NCI-H748 (cell line): ENCODE measurements at regions not wholly inside any gene's neighbourhood (a gene's known extent, or its start where the extent isn't known, plus 50 kb on each side); places are given as distances from the start of the nearest gene placed in this dataset.
A peak's percentile ranks its signal among the peaks of the same experiment; 100 is the strongest.
"Not testable (repeated sequence)": the region's sequence is repeated elsewhere in the genome, so short reads cannot be mapped to it uniquely, and the experiment has no call there.

Source experiments
- DNase-seq: peaks from one replicate; lab custom pipeline; 2025; ENCODE audit not compliant: unreplicated experiment; lab: John Stamatoyannopoulos, UW

DNA sequence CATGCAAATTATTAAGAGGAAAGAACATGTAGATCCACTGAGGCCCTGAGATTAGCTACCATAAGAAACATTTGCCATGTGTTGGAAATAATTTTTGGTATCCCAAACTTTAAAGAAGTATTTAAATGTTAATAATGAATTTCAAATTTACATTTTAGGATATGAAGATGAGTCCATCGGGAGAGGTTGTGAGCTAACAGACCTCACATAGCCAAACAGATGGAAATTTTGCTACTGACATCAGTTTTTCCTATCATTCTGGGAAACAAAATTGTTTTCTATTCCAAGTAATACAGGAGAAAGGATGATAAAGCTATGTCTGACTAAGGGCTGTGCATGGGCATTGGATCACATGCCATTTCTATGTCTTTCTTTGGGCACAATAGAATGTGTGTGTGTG lies 809.6 kb downstream of the TENT5A start:
- no peak for DNase-seq

DNA sequence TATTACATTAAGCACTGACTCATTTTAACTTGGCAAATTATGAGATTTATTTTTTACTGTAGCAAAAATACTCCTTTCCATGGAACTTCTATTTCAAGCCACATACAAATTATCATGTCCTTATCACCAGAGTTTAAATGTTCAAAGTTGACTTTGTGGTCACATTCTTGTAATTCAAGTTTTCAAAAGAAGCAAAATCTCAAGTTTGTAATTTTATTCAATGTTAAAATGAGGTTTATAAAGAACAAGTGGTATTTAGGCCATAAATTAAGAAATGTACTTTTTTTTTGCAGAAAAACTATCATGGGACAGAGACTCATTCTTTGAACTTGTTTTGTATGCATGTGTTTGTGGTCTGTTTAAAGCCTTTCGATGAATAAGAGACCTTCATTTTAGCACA lies 811.5 kb downstream of the TENT5A start:
- no peak for DNase-seq

DNA sequence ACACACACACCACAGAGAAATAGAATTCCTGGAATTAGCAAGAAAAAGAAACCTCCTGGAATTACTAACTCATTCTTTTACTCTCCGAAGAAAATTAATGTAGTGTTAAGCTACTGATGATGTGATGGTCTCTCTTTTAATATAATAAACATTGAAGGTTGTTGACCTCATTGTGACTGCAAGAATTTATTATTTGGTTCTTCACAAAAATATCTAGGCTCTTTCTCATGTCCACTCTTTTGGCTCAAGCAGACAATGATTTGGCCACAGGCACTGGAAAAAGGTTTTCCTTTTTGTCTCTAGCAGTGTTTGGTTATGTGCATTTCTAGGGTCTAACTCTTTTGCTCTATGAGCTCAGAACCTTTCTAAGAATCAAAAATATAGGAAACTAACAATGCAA lies 811.9 kb downstream of the TENT5A start:
- no peak for DNase-seq

DNA sequence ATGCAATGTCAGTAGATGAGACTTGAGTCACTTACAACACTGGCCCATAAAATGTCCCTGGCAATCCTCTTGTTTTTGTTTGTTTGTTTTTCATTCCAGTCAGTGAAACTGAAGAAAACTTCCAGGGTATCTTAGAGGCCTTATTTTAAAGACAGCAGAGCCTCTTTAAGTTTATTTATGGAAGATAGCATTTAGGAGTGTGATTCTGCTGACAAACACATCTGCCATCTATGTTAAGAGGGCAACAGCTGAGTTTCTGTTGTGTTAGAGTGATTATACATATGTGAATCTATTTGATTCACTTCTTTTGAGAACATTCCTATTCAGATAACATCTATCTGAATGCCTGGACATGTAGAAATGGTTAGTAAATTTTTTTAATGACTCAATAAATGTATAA lies 812.6 kb downstream of the TENT5A start:
- no peak for DNase-seq

DNA sequence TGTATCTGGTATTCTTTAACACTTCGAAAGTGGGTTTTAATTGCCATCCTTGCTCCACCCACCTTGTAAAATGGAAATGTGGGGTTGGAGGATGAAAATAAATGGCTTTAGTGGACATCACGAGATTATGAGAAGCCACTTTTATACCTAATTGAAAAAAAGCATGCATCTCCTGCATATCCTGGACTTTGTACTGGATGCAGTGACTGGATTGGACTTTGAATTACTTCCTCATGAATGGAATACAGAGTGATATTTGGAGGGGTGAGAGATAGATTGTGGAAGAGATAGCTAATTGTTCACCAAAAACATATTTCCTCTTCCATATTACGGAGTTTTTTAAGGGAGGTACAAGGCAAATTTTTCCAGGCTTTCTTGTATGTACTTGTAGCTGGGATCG lies 813.0 kb downstream of the TENT5A start:
- DNase-seq, result no peak

DNA sequence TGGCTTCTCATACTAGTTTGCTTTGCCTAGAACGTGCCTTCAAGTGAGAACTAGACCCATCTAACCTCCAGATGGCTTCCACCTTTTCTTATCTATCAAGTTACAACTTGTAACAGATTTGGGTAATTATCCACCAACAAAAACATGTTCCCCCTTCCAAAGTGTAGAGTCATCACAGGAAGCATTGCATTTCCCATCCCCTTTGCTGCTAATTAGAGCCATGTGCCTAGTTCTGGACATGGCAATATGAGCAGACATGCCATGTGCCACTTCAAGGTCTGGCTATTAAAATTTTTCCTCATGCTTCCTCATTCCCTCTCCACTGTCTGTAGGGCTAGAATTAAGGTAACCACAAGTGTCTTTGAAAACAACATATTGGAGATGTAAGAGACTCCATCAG lies 814.4 kb downstream of the TENT5A start:
- DNase-seq, result no peak

DNA sequence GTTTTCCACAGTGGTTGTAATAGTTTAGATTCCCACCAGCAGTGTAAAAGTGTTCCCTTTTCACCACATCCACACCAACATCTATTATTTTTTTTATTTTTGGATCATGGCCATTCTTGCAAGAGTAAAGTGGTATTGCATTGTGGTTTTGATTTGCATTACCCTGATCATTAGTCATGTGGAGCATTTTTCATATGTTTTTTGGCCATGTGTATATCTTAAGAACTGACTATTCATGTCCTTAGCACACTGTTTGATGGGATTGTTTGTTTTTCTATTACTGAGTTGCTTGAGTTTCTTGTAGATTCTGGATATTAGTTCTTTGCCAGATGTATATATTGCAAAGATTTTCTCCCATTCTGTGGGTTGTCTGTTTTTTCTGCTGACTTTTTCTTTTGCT lies 820.1 kb downstream of the TENT5A start:
- DNase-seq, result no peak

DNA sequence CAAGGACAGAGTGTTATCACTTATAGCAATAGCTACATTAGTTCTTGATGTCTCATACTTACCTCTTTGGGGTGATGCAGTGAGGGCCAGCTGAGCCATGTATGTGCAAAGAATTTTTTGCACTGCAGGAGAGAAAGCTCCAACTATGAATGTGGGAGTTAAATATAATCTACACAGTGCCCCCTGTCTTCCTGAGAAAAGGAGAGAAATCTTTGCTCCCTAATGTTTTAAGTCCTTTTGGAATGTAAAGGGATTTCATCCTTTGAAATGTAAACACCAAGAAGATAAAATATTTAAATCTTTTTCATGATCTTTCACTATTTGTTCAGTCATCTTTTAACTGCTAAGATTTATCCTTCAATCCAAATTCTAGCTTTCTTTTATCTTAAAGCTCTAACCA lies 822.1 kb downstream of the TENT5A start:
- DNase-seq, result no peak

DNA sequence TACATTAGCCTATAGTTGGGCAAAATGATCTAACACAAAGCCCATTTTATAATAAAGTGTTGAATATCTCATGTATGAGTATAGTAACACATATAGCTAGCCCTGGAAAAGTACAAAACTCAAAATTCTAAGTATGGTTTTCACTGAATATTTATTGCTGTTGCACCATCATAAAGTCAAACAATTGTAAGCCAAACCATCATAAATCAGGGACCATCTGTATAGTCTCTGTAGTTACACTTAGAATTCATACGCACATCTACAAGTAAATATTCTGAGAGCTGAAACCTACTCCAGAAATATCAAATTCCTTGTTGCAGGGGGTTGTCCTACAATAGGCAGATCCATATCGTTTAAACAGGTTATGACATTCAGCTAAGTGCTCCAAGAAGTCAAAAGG lies 817.3 kb downstream of the BCKDHB start:
- DNase-seq, result no peak

DNA sequence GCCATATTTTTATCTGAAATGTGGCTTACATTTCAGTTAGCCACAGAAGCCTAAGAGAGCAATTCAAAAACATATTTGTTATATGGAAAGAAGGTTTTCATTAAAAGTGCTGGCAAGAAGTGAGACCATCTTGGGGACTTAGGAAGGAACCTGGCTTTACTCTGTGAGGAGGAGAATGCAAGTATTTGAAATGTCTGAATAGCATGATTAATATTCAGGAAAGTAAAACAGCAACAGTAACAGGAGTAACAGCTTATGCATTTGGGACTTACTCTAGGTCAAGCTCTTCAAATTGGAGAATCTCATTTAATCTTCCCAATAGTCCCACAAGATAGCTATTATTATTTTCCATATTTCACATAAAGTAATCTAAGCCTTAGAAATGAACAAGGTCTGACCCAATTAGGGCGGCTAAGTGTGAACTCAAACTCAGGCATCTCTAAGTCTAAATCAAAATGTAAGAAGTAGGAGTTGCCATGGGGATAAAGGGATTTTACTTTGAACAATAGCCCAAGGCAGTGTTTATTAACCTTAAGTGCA lies 816.5 kb downstream of the BCKDHB start:
- DNase-seq, result no peak

DNA sequence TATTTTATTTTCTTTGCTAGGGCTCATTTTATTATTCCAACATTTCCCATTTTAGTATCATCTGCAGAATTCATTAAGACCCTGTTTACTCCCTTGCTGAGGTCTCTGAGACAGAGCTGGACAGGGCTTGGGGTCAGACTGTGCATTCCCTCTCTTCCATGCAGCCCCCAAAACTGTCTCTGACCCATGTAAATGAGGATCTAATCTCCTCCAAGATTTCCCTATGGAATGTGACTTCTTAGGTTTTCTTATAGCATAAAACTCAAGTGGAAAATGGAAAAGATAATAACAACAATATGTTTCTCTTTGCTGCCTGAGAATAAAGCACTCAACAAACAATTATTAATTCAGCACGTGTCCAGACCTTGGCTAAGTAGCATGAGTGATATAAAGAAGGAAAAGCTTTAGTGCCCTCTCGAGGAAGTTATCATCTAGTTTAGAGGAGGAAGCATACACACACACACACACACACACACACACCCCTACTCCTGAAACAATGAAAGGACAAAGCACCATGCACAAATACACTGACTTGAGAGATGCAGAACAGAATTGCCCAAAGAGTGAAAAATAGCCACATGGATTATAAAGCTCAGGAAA lies 815.5 kb downstream of the BCKDHB start:
- DNase-seq, result peak; percentile 24

DNA sequence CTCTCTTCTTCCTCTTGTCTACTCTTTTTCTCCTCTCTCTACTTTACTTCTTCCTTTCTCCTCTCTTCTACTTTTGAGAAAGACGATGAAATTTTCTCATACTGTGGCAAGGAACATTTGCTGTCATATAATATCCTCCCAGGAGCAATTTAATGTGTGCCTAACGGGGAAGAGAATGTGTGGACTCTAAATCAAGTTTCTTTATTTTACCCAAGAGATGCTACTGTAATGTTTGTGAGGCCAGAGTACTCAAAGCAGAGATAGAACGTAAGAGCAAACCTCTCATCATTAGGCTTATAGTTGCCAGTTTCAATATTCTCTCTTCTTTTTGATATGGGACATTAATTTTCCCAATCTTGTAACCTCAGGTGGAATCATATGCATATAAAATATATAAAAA lies 801.4 kb downstream of the BCKDHB start:
- DNase-seq, result no peak

DNA sequence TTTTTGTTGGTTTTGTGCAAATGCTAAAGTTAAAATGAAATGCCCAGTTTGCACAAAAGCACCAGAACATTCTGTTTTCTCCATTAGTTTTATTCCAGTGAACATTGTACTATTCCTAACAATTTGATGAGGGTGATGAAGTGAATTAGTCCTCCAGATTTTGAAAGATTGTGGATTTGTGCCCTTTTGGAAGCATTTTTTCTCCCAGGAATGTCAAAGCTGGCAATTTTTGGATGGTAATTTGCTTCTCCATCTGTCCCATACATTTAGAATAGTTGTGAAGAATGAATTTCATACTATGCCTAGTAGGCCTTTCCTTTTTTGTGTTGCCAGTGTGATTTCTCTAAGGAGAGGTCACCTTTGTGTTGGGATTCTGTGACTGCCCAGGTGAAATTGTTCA lies 797.2 kb downstream of the BCKDHB start:
- no peak for DNase-seq

DNA sequence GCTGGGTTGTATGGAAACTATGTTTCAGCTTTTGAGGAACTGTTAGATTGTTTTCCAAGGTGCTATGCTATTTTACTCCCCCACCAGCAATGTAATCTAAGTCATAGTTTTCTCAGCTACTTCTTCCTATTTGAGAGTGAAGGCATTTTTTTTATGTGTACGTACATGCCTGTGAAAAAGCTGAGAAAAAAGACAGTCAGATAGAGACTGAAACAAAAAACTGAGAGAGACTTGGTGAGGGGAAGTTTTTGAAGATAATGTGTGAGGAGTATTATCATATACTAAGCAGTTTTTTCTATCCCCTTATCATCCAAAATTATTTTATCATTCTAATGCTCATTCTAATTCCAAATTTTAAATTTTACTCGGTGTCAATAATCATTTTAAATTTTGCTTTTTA lies 780.0 kb downstream of the BCKDHB start:
- no peak for DNase-seq

DNA sequence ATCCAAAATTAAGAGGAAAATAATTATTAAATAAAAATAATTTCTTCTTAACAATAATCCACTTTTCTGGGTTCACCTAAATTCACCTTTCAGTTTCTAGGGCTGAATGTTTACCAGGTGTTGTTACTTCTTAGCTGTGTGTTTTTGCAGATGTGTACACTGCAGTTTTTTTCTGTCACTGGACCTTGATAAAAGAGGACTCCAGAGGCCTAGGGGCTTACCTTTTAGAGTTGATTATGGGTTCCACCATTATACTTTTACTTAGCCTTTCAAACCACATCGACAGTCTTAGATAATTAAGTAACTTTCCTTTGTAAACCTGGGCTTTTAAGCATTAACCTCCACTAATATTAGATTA lies 766.5 kb downstream of the BCKDHB start:
- DNase-seq, result no peak

DNA sequence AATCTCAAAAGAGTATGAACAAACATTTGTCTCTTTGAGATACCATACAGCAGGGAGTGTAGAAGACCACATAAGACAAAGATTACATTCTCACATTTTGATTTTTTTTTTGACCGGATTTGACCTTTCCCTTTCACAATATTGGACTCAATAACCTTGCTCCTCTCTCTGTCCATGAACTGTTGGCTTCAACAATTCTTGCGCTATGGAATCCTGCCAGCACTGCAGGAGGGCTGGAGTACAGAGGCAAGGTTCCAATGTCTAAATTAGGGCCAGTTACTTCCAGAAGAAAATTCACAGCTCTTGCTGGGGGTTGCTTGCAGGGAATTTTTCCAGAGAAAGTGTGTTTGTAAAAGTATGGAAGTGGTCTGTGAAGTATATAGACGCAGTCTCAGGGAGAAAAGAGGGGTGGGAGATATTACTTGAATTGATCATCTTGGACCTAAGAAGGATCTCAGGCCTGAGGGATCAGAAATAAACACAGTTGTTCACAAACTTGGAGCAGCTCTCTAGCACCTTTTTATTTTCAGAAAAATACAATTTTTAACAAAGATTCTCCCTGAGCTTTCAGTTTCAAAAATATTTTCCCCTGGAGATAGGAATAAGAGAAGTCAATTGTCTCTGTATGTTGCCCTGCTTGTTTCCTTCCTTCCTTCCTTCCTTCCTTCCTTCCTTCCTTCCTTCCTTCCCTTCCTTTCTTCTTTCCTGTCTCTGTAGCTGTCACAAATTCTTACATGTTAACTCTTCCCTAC lies 765.9 kb downstream of the BCKDHB start:
- no peak for DNase-seq

DNA sequence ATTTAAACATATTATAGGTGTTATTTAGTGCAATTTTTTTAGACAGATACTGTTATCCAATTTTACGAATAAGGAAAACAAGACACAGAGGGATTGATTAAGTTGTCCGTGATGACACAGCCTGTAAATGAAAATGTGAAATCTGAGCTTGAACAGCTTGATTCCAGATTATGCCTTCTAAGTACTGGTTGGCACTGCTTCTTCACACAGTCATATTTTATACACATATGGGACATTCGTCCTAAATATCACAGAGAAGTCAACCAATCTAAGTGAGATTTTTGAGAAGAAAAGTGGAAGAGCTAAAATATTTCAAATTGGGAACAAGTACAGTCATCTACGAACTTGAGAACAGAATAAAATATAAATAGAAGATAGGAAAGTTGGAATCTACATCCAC lies 756.3 kb downstream of the BCKDHB start:
- no peak for DNase-seq

DNA sequence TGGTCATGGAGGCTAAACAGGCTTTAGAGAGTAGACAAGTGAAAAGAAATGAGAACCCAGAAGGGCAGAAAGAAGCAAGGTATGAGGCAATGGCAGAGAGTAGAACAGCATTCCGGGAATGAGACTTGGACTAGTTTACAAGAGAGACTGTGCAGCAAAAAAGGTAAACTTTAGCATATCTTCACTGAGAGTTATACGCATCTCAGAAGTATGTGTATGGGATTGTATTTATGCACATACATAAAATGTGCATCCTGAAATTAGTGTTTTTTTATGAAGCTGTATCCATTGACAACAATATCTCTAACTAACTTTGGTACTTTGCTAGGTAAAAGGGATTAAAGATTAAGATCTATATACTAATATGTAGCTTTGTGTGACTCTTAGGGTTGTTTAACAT lies 753.6 kb downstream of the BCKDHB start:
- DNase-seq, result no peak

DNA sequence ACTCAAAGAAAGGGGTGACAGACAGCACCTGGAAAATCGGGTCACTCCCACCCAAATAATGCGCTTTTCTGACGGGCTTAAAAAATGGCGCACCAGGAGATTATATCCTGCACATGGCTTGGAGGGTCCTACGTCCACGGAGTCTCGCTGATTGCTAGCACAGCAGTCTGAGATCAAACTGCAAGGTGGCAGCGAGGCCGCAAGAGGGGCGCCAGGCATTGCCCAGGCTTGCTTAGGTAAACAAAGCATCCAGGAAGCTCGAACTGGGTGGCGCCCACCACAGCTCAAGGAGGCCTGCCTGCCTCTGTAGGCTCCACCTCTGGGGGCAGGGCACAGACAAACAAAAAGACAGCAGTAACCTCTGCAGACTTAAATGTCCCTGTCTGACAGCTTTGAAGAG lies 741.5 kb downstream of the BCKDHB start:
- DNase-seq, result not testable (repeated sequence)

DNA sequence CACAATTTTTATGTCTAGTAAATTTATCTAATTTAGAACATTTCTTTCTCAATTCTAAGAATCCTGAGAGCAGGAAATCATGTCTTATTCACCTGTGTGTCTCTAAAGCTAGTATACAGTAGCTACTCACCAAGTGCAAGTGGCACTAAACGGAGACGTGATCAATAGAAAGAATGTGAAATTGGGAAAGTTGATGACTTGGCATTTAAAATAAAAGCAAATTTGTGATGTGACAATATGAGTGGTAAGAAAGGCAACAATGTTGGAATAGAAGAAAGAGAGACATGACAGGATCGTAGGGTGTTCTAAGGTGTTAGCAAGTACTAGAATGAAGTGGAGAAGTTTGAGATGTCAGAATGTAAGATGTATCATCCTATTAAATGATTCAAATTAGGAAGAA lies 725.9 kb downstream of the BCKDHB start:
- no peak for DNase-seq

DNA sequence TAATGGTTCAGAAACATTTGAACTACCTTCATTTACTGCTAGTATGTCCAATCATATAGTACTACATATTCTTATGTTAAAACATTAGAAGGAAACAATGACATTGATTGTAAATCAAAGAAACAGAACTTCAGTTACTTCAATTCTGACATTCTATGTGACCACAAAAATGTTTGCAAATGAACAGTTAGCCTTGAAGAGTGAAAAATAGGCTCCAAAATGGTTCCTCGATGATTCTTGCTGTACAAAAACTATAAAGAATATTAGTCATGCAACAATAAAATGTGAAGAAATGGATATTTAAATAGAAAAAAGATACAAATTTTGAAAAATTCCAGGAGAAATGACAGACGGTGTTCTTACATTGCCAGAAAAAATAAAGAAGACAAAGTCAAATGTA lies 686.9 kb downstream of the BCKDHB start:
- no peak for DNase-seq

DNA sequence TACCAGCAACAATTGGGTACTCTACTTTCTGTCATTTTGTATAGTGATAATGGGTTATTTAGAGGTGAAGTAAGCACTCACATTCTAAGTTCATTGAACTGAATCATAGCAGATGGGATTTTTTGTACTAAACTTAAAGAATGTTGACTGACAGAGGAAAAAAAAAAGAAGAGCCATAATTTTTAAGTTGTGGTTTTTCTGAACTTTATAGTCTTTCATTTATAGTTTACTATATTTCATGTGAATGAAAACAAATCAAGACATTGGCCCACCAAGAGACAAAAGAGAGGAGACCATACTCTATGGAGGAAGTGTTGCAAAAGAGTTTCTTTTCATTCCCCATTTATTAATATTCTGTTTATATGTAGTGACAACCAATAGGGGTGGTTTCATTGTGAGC lies 685.7 kb downstream of the BCKDHB start:
- DNase-seq, result no peak
